ENCODE measurements at regions not wholly inside any gene's neighbourhood (a gene's known extent, or its start where the extent isn't known, plus 50 kb on each side); places are given as distances from the start of the nearest gene placed in this dataset.
A peak's percentile ranks its signal among the peaks of the same experiment; 100 is the strongest.

DNA sequence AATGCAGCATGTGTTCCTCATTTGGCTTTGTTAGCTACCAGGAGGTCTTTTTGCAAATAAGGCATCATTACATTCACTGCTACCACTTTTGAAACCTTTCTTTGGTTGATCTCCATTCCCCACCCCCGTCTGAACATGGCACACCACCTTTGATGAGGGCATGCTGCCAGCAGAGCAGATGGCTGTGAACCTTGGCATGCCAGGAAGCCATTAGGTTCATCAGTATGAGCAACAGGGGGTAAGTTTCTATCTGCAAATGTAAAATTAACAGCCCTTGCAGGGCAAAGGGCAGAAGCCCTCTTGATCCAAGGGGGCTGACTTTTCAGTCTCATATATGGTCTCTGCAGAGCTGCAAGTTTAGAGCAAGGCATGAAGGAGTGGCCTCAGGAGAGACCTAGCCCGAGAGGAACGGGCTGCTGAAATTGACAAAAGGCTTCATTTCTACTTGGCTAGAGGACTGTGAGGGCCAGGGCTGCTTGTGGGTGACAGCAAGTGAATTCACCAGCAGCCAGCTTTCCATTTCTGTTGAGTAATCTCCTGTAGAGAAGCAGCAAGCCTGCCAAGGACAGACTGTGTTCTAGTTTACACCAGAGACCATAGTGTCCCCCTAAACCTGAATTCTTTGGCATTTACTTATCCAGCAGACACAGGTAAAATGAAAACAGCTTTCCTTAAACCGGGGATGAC lies 127.9 kb downstream of the ZNF326 start:
- Histone ChIP-seq H3K27me3 (ENCODE audit: control insufficient read depth, insufficient read depth, low read length, poor library complexity, severe bottlenecking) (no peaks in the 10 kb centered on the region), H3K4me1 (ENCODE audit: control insufficient read depth, insufficient read depth, low read length) (peaks cover 5% of the 10 kb centered on the region), H3K4me3 (ENCODE audit: insufficient read depth, low read depth, low read length) (no peak overlapping the region), H3K27ac (ENCODE audit: insufficient read depth, low read depth, low read length, poor library complexity, severe bottlenecking) (no peak overlapping the region), H3K36me3 (ENCODE audit: control insufficient read depth, insufficient read depth, low read length) (no peaks in the 10 kb centered on the region), H3K9me3 (ENCODE audit: control insufficient read depth, low read length) (no peaks in the 10 kb centered on the region)
- WGBS, 2 experiments = 77 to 85% methylated on average over 4 of the region's 4 CpGs

DNA sequence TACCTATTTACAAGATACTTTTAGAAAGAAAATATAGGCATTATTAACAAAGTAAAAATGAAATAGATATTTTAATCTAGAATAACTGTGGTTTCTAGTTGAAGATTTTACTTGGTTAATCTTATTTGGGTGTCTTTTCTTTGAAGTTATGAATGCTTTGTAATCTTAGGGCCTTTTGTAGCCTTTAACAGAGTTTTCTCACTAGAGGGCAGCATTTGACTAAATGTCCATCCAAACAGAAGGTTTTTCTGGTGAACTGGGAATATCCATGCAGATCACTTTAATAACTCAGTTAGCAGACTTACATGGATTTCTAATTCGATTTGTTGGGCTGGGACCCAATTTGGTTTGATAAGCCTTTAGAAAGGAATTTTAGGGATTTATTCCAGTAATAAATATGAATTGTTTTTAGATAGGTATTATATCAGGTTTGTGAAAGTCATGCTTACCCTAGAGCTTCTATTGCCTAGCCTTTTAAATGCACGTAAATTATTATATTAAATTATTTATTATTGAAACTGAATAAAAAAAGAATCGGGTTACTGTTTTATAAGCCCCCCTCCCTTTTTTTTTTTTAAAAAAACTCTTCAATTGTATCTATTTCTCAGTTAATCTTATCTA lies 119.7 kb downstream of the ZNF326 start:
- H3K27me3 ChIP-seq (ENCODE audit: control insufficient read depth, insufficient read depth, low read length, poor library complexity, severe bottlenecking) = no peaks in the 10 kb centered on the region

DNA sequence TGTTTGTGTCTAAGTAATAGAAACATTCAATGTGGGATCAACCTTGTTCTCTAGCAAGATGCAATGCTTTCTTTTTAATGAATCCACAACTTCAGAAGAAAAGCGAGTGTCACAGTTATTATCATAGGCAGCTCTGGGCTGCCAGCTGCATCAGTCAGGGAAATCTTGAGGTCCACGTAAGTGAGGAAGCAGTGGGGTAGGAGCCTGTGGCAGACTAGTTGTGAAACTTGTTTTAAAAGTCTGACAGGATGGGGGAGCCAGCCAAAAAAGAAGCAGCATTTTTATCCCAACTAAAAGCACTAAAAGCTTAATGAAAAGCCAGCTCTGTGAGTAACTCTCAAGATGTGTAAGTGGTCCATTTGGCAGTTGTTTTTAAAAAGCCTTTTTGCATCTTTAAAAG lies 113.1 kb downstream of the ZNF326 start:
- Histone ChIP-seq H3K9me3 (ENCODE audit: control insufficient read depth, low read length) (no peaks in the 10 kb centered on the region), H3K27me3 (ENCODE audit: control insufficient read depth, insufficient read depth, low read length, poor library complexity, severe bottlenecking) (no peaks in the 10 kb centered on the region), H3K4me1 (ENCODE audit: control insufficient read depth, insufficient read depth, low read length) (peaks cover 22% of the 10 kb centered on the region), H3K36me3 (ENCODE audit: control insufficient read depth, insufficient read depth, low read length) (no peaks in the 10 kb centered on the region), H3K4me3 (ENCODE audit: insufficient read depth, low read depth, low read length) (no peak overlapping the region), H3K27ac (ENCODE audit: insufficient read depth, low read depth, low read length, poor library complexity, severe bottlenecking) (no peak overlapping the region)
- WGBS, 2 experiments = 64 to 78% methylated on average over 2 of the region's 2 CpGs

More for the DNA sequence above, 119.7 kb downstream of the ZNF326 start:
- H3K27ac ChIP-seq (ENCODE audit: insufficient read depth, low read depth, low read length, poor library complexity, severe bottlenecking) = no peak overlapping the region
- no peaks in the 10 kb centered on the region for H3K36me3 ChIP-seq (ENCODE audit: control insufficient read depth, insufficient read depth, low read length)
- H3K4me3 ChIP-seq (ENCODE audit: insufficient read depth, low read depth, low read length) = no peak overlapping the region
- 5 to 17% methylated on average over 1 of the region's 3 CpGs for WGBS, 2 experiments
- no peaks in the 10 kb centered on the region for H3K9me3 ChIP-seq (ENCODE audit: control insufficient read depth, low read length)
- H3K4me1 ChIP-seq (ENCODE audit: control insufficient read depth, insufficient read depth, low read length) = no peaks in the 10 kb centered on the region

DNA sequence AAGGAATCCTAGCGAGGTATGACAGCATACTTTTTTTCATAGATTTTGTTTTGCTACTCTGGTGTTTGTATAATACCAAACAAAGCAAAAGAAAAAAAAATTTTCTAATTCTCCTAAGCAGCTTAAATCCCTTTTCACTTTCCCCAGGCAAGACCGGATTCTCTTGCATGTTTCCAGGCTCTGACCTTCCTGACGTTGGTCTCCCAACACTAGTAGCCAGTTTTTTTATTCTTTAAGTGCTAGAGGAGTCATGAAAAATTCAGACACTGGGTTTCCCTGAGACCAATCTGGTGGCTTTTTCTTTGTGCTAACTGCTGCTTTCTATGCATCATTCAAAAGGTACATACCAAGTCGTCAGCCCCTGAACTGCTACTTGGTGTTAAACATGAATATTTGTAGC lies 111.4 kb downstream of the ZNF326 start:
- no peaks in the 10 kb centered on the region for H3K9me3 ChIP-seq (ENCODE audit: control insufficient read depth, low read length)
- peaks cover 22% of the 10 kb centered on the region for H3K4me1 ChIP-seq (ENCODE audit: control insufficient read depth, insufficient read depth, low read length)
- no peak overlapping the region for H3K4me3 ChIP-seq (ENCODE audit: insufficient read depth, low read depth, low read length)
- WGBS, 2 experiments = 64 to 73% methylated on average over 2 to 4 of the region's 4 CpGs
- H3K27ac ChIP-seq (ENCODE audit: insufficient read depth, low read depth, low read length, poor library complexity, severe bottlenecking) = no peak overlapping the region
- H3K27me3 ChIP-seq (ENCODE audit: control insufficient read depth, insufficient read depth, low read length, poor library complexity, severe bottlenecking) = no peaks in the 10 kb centered on the region
- H3K36me3 ChIP-seq (ENCODE audit: control insufficient read depth, insufficient read depth, low read length) = no peaks in the 10 kb centered on the region

DNA sequence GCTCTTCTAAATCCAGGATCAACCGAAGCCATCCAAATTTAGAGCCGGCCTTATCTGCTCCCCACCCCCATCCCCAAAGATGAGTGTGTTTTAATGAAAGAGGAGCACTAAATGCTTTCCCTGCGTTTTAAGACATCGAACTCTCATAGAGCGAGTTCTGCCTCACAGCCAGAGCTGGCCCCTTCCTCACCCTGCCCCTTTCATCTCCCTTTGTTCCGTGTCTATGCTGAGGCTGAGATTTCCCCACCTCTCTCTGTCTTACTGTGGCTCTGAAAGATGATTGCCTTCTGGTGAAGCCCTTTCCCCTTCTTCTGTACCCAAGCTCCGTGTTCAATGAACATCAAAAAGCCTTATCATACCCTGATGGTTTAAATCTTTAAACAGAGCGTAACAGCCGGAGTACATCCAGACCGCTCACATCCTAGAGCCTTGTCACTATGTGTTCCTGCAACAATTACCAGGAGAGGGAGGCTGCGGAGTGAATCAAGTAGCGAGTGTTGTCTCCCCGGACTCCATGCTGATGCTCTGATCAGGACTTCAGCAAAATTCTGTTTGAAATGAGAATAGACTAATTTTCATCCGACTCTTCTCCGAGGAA lies 110.1 kb downstream of the ZNF326 start:
- WGBS, 2 experiments = 73 to 79% methylated on average over 15 of the region's 15 CpGs
- Histone ChIP-seq H3K4me1 (ENCODE audit: control insufficient read depth, insufficient read depth, low read length) (peaks cover 22% of the 10 kb centered on the region), H3K4me3 (ENCODE audit: insufficient read depth, low read depth, low read length) (no peak overlapping the region), H3K36me3 (ENCODE audit: control insufficient read depth, insufficient read depth, low read length) (no peaks in the 10 kb centered on the region), H3K9me3 (ENCODE audit: control insufficient read depth, low read length) (no peaks in the 10 kb centered on the region), H3K27me3 (ENCODE audit: control insufficient read depth, insufficient read depth, low read length, poor library complexity, severe bottlenecking) (no peaks in the 10 kb centered on the region), H3K27ac (ENCODE audit: insufficient read depth, low read depth, low read length, poor library complexity, severe bottlenecking) (peak overlapping the region; percentile 58)

DNA sequence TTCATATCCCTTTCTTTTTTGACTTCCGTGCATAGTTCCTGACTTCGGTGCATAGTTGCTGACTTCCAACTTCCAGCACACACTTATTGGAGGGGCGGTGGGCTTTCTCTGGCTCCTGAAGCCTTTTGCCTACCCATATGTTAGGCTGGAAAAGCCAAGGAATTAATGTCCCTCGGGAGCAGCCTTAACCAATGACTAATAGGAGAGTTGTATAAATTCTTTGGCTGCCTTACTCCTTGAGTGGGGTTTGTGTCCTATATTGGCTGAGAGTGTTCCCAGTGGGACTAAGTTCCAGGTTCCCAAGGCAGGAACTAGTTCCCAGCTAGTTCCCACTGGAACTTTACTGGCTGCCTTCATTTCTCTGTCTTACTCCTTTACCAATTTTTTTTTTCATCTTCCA lies 105.7 kb downstream of the ZNF326 start:
- H3K27ac ChIP-seq (ENCODE audit: insufficient read depth, low read depth, low read length, poor library complexity, severe bottlenecking) = no peak overlapping the region
- no peaks in the 10 kb centered on the region for H3K27me3 ChIP-seq (ENCODE audit: control insufficient read depth, insufficient read depth, low read length, poor library complexity, severe bottlenecking)
- WGBS, 2 experiments = 75 to 83% methylated on average over 4 of the region's 4 CpGs
- no peak overlapping the region for H3K4me3 ChIP-seq (ENCODE audit: insufficient read depth, low read depth, low read length)
- peaks cover 13% of the 10 kb centered on the region for H3K4me1 ChIP-seq (ENCODE audit: control insufficient read depth, insufficient read depth, low read length)
- no peaks in the 10 kb centered on the region for H3K36me3 ChIP-seq (ENCODE audit: control insufficient read depth, insufficient read depth, low read length)
- H3K9me3 ChIP-seq (ENCODE audit: control insufficient read depth, low read length) = peaks cover 2% of the 10 kb centered on the region

DNA sequence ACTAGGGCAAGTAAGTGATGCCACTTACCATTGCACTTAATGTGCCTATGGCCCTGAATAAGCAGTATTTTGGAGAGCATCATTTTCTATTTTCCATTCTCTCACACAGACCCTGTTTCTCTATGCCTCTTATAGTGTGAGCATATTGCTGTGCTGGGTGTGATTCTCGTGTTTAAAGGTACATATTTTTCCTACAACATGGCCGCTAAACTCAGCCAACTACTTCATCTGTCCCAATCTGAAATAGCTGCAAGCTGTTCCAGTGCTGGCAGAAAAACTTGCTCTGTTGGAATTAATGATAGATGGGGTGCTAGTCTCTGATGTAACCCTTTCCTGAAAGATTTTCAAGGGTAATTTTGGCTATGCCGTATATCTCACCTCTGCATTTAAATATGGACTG lies 97.5 kb downstream of the ZNF326 start:
- no peak overlapping the region for H3K4me3 ChIP-seq (ENCODE audit: insufficient read depth, low read depth, low read length)
- H3K27ac ChIP-seq (ENCODE audit: insufficient read depth, low read depth, low read length, poor library complexity, severe bottlenecking) = no peak overlapping the region
- WGBS, 2 experiments = 88 to 100% methylated on average over 1 to 3 of the region's 3 CpGs
- H3K27me3 ChIP-seq (ENCODE audit: control insufficient read depth, insufficient read depth, low read length, poor library complexity, severe bottlenecking) = no peaks in the 10 kb centered on the region
- H3K36me3 ChIP-seq (ENCODE audit: control insufficient read depth, insufficient read depth, low read length) = no peaks in the 10 kb centered on the region
- peaks cover 2% of the 10 kb centered on the region for H3K9me3 ChIP-seq (ENCODE audit: control insufficient read depth, low read length)
- no peaks in the 10 kb centered on the region for H3K4me1 ChIP-seq (ENCODE audit: control insufficient read depth, insufficient read depth, low read length)
